NCI-H1105 (cell line): ENCODE measurements at regions not wholly inside any gene's neighbourhood (a gene's known extent, or its start where the extent isn't known, plus 50 kb on each side); places are given as distances from the start of the nearest gene placed in this dataset.

Source experiments
- DNase-seq: peaks from one replicate; lab custom pipeline; 2025; lab: John Stamatoyannopoulos, UW

DNA sequence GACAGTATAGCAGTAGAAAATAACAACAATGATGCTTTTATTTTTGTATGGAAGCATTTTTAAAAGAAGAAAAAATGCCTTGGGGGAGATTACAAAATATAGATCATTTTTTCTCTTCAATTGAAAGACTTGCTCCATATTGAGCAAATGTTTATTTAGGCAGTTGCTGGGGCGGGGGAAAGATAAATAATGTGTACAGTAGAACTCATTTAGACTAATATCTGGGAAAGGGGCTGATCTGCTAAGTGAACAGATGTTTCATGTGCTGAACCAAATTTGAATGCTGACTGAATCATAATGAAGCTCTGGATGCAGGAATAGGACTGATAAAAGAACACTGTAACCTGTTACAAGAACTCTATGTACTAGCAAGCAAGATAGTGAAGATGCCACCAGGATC, 457.1 kb upstream of the TENM4 start:
- DNase-seq = no peak

DNA sequence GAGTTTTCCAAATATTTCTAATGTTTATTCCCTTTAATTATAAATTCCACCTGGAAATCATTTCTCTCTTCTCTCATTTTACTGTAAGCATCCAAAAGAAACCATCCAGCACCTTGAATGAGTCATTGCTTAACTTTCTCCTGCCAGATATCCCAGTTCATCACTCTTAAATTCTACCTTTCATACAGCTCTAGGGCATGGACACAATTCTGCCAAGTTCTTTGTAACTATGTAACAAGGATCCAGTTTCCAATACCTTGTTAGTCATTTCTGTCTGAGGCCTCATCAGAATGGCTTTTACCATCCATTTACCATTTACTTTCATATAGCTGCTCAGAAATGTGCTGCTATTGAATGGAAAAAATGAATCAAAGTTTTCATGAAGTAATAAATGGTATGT, 455.4 kb upstream of the TENM4 start:
- no peak for DNase-seq

DNA sequence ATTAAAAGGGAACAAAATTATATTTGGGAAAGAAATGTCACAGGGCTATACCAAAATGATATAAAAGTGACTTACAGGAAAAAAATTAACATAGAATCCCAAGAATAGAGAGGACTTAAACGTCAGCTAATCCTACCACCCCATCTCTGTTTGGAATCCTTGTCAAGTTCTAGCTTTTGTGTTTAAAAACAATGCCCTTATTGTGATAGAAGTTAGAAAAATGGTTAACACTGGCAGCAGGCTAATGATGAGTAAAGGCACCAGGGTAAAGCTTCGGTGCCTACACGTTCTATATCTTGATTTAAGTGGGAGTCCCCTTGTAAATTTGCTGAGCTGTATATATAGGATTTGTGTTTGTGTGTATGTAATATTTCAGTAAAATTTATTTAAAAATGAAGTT, 453.3 kb upstream of the TENM4 start:
- no peak for DNase-seq

DNA sequence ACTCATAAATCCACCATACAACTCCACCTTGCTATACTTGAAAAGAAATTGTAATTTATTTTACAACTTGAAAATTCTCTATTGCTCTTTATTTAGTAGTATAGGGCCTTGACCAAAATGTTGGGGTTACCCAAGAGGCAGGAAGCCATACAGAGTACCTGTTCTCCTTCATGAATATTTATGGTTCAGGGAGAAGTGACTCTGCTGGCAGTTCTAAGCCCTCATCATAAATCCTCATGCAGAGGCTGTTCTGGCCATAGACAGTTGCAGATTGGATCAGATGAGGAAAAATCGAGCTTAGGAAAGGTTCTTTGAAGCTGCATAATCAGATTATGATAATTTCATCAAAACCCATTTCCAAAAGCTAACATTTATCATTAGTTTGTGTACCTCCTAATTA, 449.4 kb upstream of the TENM4 start:
- DNase-seq = no peak

DNA sequence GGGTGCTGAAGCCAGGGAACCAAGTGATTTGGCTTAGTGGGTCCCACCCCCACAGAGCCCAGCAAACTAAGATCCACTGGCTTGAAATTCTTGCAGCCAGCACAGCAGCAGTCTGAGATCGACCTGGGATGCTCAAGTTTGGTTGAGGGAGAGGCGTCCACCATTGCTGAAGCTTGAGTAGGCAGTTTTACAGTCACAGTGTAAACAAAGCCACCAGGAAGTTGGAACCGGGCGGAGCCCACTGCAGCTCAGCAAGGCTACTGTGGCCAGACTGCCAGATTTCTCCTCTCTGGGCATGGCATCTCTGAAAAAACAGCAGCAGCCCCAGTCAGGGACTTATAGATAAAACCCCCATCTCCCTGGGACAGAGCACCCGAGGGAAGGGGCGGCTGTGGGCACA, 424.1 kb upstream of the TENM4 start:
- no peak for DNase-seq

DNA sequence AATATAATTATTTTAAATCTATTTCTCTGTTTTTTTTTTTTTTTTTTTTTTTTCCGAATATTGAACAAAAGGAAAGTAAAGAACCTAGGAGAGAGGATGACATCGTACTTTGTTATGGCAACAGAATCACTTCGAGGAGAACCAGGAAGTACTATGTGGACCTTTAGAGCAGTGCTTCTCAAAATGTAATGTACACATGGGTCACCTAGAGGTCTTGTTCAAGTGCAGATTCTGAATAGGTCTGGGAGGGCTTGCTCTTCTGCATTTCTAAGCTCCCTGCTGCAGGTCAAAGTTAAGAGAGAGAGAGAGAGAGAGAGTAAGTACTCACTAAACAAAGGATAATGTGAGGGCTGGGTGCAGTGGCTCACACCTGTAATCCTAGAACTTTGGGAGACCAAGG, 419.5 kb upstream of the TENM4 start:
- no peak for DNase-seq

DNA sequence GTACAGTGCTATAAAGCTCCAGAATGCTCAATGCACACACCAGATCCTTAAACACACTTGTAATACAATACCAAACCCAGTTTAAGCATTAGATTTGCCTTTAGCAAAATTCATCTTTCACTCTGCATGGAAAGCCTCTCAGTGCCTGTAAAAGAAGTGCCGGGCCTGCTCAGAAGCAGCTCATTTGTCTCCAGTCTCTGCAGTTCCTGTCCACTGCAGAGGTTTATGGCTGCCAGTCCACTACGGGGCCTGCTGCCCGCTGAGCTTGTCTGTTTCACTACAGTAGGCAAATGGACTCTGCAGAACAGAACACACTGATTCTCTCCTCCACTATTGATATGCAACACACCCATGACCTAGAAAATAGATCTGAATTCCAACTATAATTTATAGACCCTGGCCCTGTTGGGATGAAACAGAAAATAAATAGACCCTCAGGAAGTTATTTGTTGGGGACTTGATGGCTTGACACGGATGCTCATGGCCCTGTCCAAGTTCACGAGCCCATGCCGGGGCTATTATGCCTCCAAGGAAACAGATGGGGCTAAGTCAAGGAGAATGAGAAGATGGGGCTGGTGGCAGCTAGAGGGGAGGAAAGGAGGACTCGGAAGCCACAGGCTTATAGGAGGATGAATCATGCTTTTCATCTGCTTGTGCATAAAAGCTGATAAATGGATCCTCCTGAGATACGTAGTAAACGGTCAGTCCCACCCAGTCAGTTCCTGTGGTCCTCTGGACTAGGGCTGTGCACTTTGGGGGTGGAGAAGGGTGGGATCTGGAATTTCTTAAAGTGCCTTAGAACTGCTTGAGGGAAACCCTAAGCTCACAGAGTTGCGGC, 416.8 kb upstream of the TENM4 start:
- DNase-seq = no peak

DNA sequence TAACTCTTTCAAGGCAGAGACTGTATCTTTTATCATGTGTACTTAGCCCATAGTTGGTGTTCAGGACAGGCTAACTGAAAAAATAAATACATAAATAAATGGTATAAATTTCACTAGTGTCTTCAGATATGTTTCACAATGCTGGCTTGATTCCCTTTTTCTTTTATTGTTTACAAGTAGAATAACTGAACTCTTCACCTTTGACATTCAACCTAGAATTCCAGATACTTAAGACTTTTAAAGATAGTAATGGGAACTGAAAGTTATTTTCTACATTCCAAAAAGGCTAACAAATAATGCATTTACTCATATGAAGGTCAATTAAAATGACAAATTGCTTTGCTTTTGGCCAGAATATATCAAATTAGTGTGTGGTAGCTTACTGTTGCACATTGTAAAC, 411.3 kb upstream of the TENM4 start:
- DNase-seq = no peak

DNA sequence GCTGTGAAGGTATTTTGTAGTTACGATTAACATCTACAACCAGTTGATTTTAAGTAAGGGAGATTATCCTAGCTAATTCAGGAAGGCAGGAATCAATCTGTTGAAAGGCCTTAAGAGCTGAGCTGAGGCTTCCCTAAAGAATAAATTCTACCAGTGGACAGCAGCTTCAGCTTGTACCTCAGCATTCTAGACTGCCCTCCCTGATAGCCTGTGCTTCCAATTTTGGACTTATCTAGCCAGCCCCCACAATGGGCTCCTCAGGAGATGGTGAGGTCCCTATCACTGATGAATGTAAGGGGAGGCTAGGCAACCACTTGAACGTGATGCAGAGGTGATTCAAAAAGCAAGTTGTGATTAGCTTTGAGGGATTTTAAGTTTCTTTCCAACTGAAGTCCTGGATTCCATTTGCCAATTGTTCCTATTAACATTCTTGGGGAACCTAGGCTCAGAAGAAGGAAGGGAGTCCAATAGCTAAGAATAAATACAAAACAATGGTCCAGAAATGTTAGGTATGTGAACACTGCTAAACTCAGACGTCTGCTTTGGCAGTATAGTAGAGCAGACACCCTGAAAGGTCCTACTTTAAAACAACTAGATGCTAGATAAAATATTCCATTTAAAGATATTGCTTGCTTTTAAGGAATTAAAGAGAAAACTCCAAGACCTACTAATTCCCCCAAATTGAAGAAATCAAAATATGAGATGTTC, 404.3 kb upstream of the TENM4 start:
- no peak for DNase-seq

DNA sequence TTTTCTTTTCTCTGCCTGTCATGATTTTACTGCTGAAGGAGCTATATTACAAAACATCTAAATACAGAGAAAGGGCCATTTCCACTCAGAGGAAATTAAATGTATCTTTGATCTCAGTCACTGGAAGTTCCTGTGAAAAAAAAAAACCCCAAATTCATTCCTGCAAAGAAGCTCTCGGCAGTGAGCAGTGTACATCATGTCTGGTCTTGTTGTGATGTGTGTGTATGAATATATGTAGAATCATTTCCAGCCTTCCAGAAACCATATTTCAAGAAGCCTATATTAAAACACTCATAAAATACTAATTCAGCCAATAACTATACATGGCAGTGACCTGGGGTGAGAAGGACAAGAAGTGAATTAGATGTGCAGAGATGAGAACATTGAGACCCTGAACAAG, 393.2 kb upstream of the TENM4 start:
- no peak for DNase-seq

DNA sequence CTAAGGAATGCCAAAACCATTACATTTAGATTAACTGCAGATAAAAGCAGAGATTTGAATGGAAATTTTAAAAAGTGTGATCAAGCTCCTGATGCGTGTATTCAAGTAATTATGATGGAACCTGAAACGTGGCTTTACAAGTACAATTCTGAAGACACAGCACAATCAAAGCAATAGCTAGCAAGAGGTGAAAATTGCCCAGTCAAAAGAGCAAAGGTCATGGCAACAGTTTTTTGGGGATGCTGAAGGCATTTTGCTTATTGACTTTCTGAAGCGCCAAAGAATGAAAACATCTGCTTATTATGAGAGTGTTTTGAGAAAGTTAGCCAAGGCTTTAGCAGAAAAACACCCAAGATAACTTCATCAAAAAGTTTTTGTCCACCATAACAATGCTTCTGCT, 389.6 kb upstream of the TENM4 start:
- no peak for DNase-seq

DNA sequence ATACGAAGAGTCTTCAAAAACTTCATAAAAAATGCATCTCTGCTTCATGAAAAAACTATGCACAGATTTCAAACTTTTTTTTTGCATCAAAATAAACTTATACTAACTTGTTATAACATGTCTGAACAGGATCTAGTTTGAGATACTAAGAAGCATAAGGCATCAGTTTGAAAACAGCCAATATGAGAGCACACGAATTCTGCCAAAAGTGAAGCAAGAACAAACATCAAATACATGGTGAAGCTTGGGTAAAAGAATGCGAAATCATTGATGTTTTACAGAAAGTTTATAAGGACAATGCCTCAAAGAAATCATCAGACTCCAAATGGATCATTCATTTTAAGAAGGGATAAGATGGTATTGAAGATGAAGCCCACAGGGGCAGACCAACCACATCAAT, 389.1 kb upstream of the TENM4 start:
- DNase-seq = no peak

DNA sequence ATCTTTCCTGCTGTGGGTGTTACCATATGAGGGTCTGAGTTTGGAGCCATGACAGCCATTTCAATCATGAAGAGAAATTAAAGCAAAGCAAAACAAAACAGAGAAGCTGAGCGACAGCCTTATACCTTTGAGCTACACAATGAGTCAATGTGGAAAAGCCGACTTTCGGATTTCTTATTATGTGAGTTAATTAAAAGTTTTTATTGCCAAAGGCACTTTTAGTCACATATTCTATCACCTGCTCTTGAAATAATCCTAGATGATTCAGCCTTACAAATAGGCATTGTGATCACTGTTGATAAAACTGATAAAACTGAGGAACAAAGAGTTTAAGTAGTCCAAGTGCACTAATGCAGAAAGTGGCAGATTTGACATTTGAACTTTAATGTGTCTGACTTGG, 381.9 kb upstream of the TENM4 start:
- no peak for DNase-seq

DNA sequence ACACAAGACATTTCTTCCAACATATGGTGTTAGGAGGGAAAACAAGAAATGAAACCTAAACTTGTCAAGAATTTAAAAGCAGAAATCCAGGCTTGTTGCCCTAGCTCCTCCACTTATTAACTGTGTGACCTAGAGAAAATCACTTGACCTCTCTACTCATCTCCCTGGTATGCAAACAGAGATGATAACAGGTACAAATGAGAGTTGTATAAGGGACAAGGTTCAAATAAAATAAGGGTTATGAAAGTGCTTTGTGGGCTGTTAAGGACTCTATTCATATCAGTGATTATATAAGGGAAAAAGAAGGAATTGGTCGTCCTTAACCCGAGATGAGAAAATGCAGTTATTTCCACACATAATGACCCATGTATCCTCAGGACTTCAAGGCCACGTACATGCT, 372.7 kb upstream of the TENM4 start:
- DNase-seq = no peak

DNA sequence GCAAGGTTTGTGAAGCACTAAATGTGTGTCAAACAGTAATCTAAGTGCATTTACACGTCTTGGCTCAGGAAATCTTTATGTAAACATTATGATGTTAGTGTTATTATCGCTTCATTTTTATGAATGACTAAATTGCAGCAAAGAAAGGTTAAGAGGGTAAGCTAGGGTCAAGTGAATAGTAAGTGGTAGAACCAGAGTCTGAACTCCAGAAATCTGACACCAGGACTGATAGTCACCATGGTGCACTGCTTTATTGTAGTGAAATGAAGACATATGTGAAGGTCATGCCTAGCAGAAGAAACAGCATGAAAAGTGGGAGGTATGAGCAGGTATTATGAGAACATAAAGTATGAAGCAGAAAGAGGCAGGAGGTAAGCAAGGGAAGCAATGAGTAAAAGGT, 368.7 kb upstream of the TENM4 start:
- peak; percentile 85 for DNase-seq

DNA sequence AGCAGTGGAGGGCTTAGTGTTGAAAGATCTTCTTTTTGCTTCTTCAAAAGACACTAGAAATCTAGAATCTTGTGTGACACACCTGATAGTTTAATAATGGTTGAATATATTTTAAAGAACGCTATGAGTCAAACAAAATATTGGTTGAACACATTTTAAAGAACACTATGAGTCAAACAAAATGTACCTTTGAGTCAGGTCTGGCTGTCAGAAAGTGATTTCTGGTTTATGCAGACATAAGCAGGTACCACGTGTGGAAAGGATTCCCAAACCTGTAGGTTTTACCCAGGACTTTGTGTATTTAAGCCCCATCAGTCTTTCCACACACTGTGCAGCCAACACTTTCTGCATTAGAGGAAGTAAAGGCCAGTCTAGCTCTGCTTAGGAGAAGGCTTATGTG, 366.7 kb upstream of the TENM4 start:
- no peak for DNase-seq

DNA sequence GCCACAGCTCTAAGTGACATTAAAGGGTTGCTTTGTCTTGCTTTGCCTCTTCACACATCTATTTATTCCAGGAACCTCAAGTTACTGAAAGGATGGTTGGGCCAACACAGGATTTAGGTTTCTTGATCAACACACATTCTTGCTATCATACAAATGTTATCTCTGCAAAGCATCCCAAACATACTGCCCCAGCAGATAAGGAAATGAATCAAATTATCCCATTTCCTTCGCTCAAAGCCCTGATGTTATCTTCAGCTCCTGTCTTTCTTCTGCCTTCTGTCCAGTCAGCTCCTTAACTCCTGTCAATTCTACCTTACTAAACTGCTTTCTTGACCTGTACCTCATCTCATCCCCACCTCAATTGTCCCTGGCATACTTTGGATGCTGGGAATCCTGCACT, 355.9 kb upstream of the TENM4 start:
- DNase-seq = no peak

DNA sequence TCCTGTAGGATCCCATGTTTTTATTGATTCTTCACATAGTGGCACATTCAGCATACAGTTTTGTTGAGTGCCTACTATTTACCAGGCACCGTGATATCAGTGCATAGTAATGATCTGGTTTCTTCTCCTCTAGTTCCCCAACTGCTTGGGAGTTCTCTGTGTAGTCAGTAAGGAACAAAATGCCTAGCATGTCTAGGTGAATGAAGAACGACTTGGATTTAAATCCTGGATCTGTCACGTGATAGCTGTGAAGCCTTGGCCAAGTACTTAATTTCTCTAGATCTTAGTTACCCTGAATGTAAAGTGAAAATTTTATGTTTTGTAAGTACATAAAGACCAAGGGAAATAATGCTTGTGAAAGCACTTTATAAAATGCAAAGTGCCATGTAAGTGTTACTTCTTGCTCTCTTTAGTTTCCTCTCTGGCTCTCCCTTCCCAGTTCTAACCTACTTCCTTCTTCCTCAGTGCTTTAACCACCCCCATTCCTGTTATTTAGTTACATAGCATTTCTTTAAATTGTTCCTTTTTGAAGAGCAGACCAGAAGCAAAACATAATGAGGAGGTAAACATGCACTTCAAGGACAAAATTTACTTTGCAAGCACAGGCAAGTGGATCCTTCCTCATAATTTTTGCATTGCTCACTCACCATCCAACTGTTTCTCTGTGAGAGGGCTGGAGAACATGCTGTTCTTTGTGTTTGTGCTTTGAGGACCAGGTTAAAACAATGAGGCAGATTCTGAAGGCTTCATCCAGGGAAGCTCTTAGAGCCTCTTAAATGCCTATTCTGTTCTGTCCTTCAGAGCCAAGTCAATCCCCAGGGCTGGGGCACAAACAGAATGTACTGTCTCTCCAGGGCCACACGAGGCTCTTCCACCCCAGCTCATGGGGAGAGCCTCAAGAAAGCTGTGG, 353.9 kb upstream of the TENM4 start:
- DNase-seq = peak; percentile 3

DNA sequence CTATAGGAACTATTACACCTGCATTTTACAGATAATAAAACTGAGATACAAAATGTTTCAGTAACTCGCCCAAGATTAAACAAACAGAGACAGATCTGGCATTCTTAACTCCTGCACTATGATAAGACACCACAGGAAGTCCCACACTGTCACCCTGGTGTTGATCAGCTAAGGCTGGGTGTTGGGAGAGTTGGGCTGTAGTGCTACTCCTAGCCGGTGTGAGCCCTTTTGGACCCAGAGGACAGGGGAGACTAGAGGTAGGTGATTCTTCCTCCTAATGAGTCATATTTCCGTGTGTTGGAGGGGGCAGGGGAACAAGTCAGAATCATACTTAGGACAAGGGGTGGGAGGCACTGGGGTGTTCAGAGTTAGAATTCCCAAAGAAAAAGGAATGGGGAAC, 353.2 kb upstream of the TENM4 start:
- DNase-seq = no peak

DNA sequence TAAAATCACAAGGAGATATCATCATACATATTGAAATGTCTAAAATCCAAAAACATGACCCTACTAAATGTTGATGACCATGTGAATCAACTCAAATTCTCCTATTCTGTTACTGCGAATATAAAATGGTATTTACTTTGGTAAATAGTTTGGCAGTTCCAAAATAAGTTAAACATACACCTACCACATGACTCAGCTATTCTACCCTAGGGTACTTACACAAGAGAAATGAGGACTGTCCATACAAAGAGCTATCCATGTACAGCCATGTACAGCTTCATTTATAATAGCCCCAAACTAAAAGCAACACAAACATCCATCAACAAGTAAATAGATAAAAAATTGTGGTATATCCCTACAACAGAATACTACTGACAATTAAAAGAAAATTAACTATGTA, 346.1 kb upstream of the TENM4 start:
- no peak for DNase-seq

DNA sequence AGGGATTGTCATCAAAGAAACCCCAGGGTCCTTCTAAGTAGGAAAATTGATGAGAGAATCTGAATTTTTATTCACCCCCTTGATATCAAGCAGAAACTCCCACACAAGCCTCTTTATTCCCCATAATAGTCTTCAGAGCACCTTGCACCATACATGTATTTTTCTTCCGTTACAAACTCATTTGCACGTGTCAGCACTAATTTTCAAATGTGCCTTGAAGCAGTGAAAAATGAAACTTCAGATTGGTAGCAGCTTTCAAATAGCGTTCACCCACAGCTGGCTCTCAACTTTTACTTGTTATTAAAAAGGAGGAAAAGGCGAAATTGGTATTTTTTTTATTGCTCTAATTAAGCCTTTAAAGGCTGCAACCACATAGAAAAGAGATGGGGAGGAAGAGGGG, 343.0 kb upstream of the TENM4 start:
- DNase-seq = no peak

DNA sequence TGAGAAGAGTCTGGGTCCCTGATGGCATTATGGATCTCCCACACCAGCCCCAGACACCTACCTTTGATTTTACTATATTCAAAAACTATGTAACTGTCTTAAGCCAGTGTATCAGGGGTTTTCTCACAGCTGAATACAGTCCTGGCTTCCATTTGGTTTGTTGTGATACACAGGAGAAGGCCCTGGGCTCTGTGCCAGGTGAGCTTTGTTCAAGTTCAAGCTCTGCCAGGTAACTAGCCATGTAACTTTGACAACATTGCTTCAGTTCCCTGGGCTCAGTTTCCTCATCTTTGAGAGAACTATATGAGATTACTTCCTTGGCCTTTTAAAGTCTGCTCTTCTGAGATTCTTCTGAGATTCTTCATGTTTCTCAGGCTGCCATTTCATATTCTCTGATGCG, 327.5 kb upstream of the TENM4 start:
- peak; percentile 14 for DNase-seq
